Stimulated activated CD8-positive, alpha-beta memory T cell treated with anti-CD3 and anti-CD28 coated beads, Interleukin-15, amount 100 ng/mL, for 24 hours (primary cell): ENCODE measurements at regions not wholly inside any gene's neighbourhood (a gene's known extent, or its start where the extent isn't known, plus 50 kb on each side); places are given as distances from the start of the nearest gene placed in this dataset.

Experiments used
- DNase-seq: peaks from one replicate; pipeline ENCODE4 v3.0.0-alpha.2; 2020; ENCODE audit warnings: low read depth

DNA sequence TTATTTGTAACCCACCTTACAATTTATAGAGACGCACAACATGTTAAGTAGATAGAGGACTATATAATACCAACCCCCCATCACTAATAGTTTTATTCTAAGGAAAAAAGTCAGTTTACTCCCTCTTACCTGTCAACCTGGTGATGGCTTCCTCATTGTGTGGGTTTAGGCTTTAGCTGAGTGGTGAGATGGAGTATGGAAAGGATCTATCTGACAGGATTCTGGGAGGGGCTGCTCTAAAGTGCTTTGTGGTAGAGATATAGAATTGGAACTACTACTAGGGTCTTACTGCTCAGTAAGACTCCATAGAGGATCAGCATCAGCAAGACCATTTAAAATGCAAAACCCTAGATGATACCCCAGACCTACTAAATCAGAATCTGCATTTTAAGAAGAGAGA is 82.1 kb upstream of the IFNE start:
- DNase-seq, result no peak

DNA sequence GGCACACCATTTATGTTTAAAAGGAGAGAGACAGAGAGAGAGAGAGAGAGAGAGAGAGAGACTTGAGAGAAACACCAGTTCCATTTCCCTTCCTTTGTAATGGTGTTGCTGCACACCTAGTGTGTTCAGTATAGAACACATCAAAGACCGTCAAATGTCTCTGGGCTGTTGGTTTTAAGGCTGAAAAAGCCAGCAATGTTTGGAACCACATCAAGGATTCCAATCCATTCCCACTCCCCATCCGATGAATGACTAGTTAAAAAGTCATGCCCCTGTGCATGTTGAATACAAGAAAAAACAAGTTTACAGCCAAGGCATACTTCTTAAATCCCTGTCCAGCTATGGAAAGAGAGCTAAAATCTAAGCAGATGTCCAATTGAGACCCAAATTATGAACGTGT is 83.0 kb upstream of the IFNE start:
- no peak for DNase-seq

DNA sequence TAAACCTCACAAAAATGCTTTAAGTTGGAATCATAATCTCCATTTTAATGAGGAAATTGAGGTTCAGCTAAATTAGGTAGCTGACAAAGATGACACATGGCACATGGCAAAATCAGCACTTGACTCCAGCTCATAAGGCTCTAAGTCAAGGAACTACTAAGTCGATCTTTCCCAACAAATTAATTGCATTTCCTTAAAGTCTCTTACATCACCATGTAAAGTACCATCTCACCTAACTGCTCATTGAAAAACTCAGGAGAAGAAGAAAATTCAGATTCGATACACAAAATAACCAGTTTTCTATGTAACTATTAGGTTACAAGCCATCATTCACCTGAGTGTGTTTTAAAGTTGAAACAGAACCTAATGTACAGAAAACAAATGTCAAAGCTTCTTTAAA is 85.8 kb upstream of the IFNE start:
- DNase-seq, result no peak

DNA sequence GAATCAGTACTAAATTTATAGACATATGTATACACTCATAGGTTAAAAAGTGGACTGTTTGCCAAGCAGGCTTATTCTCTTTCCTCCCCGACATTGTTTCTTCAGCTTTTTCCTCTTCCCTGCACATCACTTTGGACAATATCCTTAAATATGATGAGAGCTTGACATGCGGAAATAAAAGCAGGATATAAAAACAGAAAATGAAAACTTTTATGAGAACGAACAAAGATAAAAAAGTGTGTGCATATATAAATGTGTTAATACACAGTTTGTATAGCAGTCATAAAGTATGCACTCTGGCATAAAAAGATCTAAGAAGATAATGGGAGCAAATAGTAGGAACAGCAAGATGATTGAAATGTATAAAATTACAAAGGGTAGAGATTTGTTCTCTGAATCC is 86.4 kb upstream of the IFNE start:
- no peak for DNase-seq

DNA sequence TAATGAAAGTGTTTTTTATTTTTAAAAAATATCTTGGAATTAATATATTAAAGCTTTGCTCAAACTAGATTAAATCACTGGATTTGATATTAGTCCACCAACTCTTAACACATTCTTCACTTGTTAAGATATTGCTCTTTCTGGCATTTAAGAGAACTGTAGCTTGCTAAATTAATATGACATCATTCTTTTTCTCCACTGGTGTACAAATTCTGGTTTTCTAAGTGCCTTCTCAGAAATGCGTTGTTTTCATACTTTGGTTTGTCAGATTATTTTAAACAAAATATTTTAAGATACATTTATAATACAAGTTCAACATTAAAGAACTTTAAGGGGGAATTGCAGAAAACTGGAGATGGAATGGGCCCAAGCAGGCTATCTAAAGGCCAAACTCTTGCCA is 87.6 kb upstream of the IFNE start:
- no peak for DNase-seq

DNA sequence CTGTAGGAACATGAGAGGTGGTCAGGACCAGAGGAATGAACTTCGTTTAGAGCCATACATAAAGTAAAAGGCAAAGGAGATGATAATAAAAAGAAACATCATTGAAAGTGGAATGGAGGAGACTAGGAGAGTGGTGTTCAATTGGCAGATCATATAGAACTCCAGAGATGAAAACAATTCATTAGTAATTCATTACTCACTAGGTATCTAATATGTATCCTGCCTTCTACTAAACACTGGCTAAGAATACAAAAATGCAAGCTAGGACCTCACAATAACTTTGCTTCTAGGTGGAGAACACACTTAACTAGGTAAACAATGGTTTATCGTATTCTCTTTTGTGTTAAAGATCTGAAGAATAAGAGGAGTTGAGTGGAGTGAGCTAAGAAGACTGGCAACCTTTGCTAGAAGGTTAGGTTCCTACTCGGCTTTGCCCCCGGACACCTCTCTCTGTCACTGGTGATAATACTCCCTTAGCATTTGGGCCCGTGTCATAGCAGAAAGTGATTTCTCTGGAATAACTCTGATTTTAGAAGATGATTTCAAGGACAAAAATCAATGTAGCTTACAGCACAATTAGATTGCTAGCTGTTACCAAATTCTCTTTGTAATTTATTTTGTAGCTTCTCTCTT is 88.6 kb upstream of the IFNE start:
- no peak for DNase-seq

DNA sequence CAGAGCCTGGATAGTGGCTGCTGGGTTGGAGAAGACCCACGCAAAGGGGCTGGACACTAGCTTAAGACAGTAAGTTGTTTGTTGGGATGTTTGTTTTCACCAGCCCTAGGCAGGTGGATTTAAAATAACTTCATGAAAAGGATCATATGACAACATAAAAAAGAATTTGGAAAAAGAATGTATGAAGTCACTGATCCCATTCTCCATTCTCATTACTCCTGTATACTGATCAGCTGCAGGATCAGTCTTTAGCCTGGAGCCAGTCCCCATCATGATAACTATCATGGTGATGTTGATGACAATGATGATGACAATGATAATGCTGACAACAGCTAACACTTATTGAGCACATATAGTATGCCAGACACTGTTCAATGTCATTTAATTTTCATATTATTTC is 92.1 kb upstream of the IFNE start:
- no peak for DNase-seq

DNA sequence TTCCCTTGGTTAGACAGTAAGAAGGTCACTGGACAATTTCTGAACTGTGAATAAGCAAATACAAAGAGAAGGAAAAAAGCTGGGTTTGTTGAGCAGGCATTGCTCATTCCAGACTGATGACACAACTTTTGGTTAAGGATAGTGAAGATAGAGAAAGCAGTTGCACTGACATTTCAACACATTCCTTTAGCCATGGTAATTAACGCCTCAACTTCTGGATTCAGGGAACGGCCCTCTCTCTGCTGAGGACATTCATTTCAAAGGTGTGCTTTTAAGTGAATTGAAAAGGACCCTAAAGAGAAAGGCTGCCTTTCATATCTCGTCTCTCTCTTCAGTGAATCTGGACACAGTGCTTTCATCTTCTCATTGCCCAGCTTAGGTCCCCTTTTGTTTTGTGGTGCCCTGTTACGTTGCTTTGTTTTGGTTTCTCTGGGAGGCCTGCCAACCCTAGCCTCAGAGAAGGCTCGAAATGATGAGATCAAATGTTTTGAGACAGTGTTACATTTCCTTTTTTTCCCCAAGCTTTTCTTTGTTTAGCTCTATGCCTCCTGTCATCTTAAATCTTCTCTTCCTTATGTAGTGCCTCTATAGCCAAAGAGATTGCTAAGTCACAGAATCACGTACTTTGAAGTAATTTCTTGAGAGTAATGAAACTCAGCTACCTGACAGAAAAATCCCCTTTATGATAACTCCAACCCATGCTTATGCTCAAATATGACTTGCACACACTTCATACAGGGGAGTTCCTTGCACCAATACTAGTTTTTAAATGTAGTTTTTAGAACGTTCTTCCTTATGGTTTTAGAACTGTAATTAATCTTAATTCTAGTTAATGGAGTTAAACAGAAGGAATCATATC is 94.4 kb upstream of the IFNE start:
- no peak for DNase-seq

DNA sequence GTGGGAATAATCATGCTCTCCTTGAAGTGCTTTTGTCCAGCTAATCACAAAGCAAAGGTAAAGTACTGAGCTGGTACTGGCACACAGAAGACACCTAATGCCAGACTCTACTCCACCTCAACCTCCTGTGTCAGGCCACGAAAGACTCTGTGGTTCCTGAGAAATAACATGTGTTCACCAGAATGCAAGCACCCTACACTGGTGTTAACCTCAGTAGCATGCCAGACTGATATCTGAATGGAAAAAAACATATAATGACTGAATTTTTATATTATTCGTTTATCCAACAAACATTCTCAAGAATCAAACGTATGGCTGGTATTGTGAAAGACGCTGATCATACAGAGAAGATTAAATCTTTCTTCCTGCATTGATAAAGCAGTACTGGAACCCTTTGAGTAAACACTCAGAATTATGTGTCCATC is 97.1 kb upstream of the IFNE start:
- no peak for DNase-seq

DNA sequence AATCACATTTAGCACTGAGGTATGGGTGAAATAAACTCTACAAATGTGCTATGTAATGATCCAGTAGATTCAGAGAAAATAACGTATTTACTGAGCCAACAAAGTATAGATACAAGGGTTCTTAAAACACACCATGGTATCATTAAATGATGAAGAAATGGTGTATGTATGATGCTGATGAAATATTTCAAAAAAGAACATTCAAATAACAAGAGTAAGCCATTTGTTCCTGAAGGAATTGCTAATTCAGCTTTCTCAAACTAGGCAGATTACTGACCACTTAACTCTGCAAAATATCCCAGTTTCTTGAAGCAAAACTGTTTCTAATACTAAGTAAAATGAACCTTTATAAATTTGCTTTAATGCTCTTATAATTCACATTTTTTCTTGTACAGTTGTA is 97.6 kb upstream of the IFNE start:
- DNase-seq, result no peak

DNA sequence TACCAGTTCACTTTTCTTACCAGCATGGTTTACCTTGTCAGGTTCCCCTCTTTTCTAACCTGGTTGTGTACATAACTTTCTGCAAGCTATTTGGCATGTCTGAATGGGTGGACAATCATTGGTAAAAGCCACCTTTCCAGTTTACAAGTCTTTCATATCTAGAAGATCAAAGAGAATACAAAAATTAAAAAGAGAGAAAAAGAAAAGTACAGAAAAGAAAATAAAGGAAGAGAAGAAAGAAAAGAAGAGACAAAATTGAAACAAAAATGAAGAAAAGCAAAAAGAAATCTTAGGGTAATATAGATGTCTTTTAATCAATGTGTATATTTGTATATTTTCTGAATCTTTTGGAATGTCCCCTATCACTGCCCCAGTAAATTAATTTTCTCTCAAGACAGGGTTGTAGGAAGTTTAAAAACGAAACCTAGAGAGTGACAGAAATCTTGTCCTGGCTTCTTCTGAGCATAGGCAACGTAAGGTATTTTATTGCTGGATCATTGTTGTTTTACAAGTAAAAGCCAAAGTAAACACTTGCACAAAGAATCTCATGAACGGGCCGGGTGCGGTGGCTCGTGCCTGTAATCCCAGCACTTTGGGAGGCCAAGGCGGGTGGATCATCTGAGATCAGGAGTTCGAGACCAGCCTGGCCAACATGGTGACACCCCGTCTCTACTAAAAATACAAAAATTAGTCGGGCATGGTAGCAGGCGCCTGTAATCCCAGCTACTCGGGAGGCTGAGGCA is 98.7 kb upstream of the IFNE start:
- DNase-seq, result no peak

DNA sequence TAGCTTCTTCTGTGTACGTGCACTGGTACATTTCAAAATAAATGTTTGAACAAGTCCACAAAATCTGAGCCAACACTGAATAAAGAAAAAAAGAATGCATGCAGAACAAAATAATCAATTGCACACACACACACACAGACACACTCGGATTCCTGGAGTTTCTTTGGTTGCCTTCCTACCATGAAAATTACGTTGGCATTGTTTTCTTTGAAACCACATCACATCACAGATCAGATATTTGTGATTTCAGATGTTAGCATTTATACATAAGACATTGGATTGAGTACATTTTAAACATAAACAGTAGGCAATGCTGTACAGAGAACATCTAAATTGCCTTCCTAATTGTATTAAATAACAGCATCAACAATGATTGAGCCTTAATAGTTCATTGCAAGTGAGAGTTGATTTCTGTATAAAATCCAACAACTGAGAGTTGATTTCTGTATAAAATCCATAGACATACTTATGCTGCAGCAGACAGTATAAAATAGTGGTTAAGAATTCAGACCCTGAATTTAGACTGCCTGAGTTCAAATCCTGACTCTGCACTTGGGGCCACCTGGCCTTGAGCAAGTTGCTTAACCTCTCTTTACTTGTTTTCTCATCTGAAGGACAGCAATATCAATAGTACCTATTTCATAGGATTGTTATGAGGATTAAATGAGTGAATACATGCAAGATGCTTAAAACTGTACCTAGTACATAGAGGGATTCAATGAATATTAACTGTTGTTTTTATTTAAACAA is 101.7 kb upstream of the IFNE start:
- DNase-seq, result no peak

DNA sequence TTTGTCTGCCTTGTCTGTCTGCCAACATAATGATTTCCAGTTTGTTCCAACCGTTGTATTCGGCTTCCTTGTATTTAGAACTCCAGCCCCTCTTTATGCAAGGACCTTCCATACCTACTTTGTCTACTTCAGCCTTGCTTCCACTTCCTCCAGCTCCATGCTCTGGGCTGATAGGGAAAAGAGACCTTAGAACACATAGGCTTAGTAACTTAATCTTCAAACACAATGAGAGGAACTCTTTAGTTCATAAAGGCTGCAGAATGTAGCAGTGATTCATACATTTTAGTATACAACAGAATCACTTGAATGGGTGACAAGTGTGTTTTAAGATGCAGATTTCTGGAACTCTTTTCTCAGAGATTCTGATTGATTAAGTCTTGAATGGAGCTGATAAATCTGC is 102.8 kb upstream of the IFNE start:
- DNase-seq, result no peak

DNA sequence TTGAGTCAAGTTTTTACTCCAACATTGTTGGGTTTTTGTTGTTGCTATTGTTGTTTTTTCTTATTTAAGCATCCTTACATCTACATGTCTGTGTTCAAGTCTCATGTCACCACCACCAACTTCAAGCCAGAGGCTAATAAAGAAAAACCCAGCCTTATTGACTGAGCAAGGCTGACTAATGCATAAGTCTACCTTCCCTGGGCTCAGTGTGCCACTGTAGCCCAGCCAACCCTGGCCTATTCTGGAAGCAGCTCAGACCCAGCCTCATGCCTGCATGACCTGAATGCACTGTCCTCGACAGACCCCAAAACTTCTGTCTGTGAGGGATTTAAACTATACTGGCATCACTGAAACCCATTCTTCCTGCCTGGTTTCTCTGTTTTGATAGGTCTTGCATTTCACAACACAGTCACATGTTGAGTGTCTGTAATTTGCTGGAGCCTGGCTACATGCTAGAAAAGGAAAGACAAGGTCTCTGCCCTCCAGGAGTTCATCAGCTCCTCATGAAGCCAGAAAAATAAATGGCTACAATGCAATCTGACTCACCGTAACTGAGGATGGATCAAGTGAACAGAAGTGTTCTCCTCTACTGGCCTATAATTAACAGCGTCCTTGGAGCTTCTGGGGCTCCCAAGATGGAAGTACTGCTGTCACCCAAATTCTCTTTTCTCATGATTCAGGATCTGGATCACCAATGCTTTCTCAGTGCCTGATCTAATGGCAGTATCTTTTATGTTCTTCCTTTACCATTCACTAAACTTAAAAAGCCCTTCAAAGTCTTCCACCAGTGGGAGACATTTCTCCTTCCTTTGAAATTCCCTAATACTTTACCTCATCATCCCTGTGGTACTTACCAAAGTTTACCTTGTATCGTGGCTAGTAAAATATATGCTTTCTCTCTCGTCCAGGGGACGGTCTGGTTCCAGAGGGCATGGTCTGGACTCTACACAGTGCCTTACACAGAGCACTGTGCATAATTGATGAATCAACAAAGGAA is 103.9 kb upstream of the IFNE start:
- no peak for DNase-seq

DNA sequence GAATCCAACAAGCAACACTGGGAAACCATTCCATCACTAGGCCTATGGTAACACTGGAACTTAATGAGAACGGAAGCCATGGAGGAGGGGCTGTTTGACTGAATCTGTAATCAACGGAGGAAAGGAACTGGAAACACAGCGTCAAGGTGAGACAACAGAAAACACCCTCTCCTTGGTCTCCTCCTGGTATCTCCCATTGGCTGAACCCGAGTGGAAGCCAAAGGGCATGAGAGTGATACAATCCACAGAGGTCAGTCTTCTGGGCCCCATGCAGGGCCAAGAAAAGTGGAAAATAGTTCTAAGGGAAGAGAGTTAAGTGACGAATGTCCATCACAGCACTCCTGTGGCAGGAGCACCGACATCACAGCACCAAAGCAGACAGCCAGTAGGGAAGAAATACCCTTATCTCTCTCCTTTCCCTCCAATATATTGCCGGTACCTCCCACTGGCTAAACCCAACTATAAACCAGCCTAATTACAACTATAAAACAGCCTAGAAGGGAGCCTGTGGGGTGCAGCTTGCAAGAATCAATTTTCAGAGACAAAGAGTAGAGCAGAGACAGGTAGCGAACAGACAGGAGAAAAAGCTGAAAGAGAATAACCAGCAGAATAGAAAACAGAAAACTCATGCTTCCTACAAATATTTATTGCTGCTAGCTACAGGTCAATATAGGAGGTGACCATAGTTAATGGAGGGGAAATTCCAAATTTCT is 107.4 kb upstream of the IFNE start:
- DNase-seq, result no peak

DNA sequence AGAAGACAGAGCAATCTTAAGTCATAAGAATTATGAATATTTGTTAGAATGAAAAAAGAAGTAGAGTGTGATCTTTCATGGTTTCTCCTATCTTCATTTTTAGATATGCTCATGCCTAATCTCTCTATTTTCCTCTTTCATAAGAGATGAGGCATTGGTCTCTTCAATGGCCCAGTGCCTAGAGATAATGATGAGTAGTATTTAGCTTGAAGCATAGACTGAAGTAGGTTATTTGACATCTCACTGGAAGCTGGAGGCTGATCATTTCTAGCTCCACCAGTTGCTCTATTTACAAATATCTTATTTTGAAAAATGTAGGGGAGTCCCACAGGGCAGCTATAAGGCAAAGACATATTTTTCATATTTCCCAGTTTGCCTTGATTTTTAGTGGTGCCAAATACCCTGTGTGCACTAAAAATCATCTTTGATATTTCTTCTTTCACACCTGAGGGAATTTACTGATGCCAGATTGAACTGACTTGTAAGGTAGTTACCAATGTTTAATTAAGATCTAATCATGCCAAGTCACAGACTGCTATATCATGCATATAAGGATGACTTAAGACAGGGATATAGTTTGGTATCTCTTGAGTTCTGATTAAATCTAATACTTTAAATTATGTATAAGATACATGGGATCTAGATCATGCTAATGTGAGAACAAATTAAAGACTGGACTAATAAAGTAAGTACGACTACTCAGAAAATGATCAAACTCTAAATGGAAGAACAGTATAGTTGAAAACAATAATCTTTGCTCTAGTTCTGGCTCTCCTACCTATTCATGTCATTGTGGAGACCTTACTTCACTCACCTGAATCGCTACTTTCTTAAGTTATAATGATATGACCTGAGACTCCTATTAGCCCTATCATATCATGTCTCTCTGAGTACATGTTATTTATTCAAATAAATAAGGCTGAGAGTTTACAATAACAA is 108.2 kb upstream of the IFNE start:
- DNase-seq, result no peak

DNA sequence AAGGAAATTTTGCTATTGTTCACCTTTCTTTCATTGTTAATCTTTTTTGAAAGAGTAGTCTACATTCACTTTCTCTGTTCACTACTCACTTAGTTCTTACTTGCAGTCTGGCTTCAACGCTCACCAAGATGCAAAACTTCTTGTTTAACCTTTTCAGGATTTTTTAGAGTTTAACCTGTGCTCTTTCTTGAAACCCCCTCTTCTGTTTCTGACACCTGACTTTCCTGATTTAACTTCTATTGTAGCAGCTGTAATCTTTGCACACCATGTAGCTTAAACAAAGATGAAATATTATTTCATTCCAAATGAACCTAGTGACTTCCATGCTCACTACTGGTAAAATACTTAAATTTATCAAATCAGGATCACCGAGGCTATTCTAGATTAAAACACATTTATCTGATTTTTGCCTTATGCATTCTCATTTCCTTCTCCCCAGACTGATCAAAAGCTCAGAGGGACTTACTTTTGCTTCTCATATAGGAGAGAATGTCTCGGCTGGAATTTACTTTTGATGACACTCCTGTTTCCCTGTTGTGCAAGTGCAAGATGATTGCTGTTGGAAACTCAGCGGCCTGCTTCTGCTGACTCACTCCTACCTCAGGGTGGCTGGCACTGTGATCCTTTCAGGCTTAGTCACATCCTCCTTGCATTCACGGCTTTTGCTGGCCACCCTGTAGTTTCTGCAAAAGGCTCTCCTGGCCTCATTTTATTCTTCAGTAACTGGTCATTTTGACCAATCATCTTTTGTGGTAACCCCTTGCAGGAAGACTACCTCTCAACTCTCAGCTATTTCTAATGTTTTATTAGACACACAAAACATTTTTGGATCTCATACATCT is 109.3 kb upstream of the IFNE start:
- no peak for DNase-seq

DNA sequence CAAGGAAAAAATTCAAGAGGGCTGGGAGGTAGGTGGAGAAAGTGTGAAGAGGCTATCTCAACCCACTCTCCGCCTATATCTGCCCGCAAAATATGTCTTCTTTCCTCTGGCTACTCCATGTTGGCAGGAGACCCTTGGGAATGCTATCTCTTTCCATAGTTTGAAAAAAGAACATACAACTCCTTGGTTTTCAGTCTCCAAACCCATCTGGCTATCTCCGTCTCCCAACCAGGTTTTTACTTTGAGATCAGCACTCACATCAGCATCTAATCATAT is 109.9 kb upstream of the IFNE start:
- DNase-seq, result no peak

DNA sequence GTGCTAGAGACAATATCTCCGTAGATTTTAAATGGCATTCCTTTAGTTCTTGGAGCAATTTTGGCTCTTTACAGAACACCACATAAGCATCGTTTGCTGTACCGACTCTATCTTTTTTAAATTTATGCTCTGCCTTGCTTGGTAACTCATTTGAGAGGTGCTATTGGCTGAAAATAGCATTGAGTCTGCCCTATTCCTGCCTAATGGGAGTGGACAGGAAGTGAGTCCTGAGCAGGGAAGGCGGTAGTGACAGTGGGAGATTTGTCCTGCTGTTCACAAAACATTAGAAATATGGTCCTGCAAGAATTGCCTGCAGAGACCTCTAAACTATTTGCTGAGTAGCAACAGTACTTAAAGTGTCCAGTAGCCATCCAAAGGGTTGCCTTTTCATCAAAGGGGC is 115.2 kb upstream of the IFNE start:
- no peak for DNase-seq
